Lower leg skin (tissue), 4 donors: ENCODE measurements at regions not wholly inside any gene's neighbourhood (a gene's known extent, or its start where the extent isn't known, plus 50 kb on each side); places are given as distances from the start of the nearest gene placed in this dataset.

Experiments
- DNase-seq, 2 donors: peaks; one replicate each; pipeline ENCODE4 v3.0.0-alpha.2; 2019; ENCODE audit warnings: low spot score in 2 of 2
- H3K4me3 ChIP-seq: fragments of 200-600 bp; sonication (generic); 2 replicates; pipeline ENCODE4 v1.5.1; 2017; ENCODE audit warnings: mild to moderate bottlenecking, low read depth; ENCODE audit not compliant: poor library complexity, severe bottlenecking
- CTCF ChIP-seq, 3 donors: fragments of 450-650 bp; IDR thresholded peaks; one replicate each; pipeline ENCODE4 v1.5.1; 2016; ENCODE audit warnings: antibody characterized with exemption in 3 of 3, mild to moderate bottlenecking in 3 of 3, moderate library complexity in 2 of 3
- POLR2A ChIP-seq, 2 donors: fragments of 450-650 bp; IDR thresholded peaks; one replicate each; pipeline ENCODE4 v1.6.1; 2016 to 2017; ENCODE audit warnings: antibody characterized with exemption in 2 of 2, mild to moderate bottlenecking in 1 of 2, moderate library complexity in 1 of 2
- WGBS, 2 donors: methylation state at CpG; one replicate each; pipeline ENCODE4 v1.1.5; 2018; 5-methylcytosine and 5-hydroxymethylcytosine counted together
- intact Hi-C: fragments of 100-400 bp; cut with DNase I; formaldehyde crosslinking; loops from one replicate; pipeline ENCODE4 v1.15.0; 2023; ENCODE audit warnings: low total_unique reads

DNA sequence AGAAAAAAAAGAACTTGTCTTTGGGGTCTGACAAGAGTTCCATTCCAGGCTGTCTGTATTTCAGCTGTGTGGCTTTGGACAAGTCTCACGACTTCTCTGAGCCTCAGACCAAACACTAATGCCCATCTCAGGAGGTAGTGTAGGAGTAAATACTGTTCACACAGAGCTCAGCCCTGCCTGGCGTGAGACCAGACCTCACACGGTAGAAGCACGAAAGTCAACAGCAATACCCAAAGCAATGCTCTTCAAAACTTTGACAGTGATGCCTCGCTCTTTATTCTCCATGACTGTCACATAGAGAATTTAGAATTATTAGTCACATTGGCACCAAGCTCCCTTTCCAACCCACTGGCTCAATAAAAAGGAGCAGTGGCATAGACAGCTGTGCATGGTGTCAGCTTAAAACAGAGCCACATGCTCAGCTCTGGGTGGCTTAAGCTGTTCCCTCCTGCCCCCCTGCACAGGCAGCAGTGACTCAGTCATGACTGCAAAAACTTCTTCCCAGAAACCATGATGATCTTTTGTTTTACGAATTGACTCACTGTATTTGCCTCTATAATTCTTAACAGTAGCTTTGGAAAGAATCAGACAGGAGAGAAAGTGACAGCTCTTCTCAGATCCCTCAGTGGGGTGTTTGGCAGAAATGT lies 74.0 kb upstream of the PHF21B start:
- 58 to 65% methylated on average over 6 of the region's 6 CpGs for WGBS, 2 donors
- intact Hi-C loops = no loop called here
- TF ChIP-seq CTCF (IDR thresholded peaks at IDR 0.05) = no peak
- TF ChIP-seq POLR2A (IDR thresholded peaks at IDR 0.05) = no peak
- DNase-seq = no peak
- no peak overlapping the region for H3K4me3 ChIP-seq

GRCh38 chr22:45084400-45084920 lies 74.7 kb upstream of the PHF21B start:
- 90 to 96% methylated on average over 5 of the region's 5 CpGs for WGBS, 2 donors
- intact Hi-C loops = no loop called here
- no peak for TF ChIP-seq POLR2A (IDR thresholded peaks at IDR 0.05)
- no peak for TF ChIP-seq CTCF (IDR thresholded peaks at IDR 0.05)
- no peak for DNase-seq
- H3K4me3 ChIP-seq = no peak overlapping the region

DNA sequence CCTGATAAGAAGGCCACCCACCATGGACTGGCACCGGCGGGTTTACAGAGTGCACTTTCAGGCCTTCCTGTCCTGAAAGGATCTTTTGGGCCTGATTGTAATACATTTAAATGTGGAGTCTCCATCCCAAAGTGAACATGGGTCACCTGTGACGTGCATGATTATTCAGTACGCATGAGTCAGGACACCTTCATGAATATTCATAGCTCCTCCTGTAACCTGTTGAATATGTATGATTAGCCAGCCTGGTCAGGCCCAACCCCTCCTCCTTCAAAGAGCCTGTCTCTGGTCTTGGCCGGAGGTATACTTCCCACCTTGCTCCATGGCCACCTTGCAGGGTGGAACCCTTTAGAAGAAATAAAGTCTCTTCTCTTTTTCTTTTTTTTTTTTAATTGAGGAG lies 75.9 kb upstream of the NUP50 start:
- 89 to 94% methylated on average over 5 of the region's 5 CpGs for WGBS, 2 donors
- intact Hi-C loops = no loop called here
- TF ChIP-seq POLR2A (IDR thresholded peaks at IDR 0.05) (no peak), CTCF (IDR thresholded peaks at IDR 0.05) (no peak)
- no peak overlapping the region for H3K4me3 ChIP-seq
- DNase-seq = no peak

DNA sequence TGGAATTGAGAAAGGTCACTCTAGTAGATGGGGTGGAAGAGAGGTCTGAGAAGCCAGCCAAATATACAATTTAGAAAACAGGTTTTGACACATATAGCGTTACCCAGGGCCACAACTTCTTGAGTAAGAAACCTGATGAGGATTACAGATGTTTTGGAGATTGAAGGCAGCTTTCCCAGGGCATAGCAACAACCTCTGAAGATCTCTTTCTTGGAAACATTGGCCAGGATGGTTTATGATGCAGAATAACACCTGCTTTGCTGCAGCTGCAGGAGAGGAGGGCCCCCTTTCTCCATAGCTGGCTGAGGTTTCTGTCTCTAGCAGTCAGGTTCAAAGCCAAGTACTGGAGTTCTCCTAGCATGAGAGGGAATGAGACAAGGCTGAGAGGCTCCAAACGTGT lies 75.1 kb upstream of the NUP50 start:
- TF ChIP-seq CTCF (IDR thresholded peaks at IDR 0.05) (no peak), POLR2A (IDR thresholded peaks at IDR 0.05) (no peak)
- WGBS, 2 donors = 64 to 81% methylated on average over 2 of the region's 2 CpGs
- intact Hi-C loops = no loop called here
- DNase-seq = no peak
- H3K4me3 ChIP-seq = no peak overlapping the region

DNA sequence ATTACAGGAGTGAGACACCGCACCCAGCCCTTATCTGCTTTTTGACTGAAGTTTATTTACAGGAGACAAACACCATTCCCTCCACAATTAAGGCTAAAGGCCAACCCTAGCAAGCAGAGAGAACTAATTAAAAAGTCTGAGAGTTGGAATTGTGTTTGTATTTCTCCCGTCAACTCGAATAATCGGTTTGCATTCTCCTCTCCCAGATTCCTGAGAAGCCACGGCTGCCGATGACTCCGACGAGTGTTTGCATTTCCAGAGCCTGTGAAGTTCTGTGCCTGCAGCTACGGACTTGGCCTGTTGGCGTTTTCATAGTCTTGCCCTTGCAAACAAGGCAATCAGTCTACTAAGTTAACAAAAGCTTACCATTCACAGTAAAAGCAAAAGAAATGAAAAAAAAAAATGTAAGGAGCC lies 73.2 kb upstream of the NUP50 start:
- H3K4me3 ChIP-seq = no peak overlapping the region
- 27 to 36% methylated on average over 10 of the region's 10 CpGs for WGBS, 2 donors
- intact Hi-C loops = loop anchor here (10.0 kb wide), 1 partner anchor 266 kb away; no protein-coding TSS in a partner anchor
- no peak for DNase-seq
- TF ChIP-seq POLR2A (IDR thresholded peaks at IDR 0.05) = no peak
- TF ChIP-seq CTCF (IDR thresholded peaks at IDR 0.05) = no peak
